H1 (cell line): ENCODE measurements at regions not wholly inside any gene's neighbourhood (a gene's known extent, or its start where the extent isn't known, plus 50 kb on each side); places are given as distances from the start of the nearest gene placed in this dataset.

Source experiments
- CTCF ChIA-PET: fragments of 300-600 bp; sonication (Branson Sonifier 250); formaldehyde crosslinking; loops from one replicate; lab custom pipeline; 2021; ENCODE audit not compliant: partially characterized antibody; lab: Charles Lee
- POLR2A ChIA-PET: fragments of 300-600 bp; sonication (Branson Sonifier 250); formaldehyde crosslinking; loops from one replicate; lab custom pipeline; 2021; ENCODE audit warnings: inconsistent platforms; ENCODE audit not compliant: partially characterized antibody; lab: Charles Lee
- DNase-seq, 2 experiments: peaks; one replicate each; pipeline versions ENCODE4 v3.0.0 to v3.0.0-alpha.2; 2010 to 2022; ENCODE audit warnings: low spot score in 2 of 2, low read depth in 1 of 2, mixed read lengths in 1 of 2
- FAIRE-seq: peaks from 2 replicates; lab custom pipeline; 2011; peaks lifted over from hg19 to GRCh38; lab: Jason Lieb, UNC
- H2AFZ ChIP-seq: 2 replicates; pipeline ENCODE4 v1.8.1; 2012; ENCODE audit warnings: low read length, inconsistent platforms
- H2AK5ac ChIP-seq: 2 replicates; pipeline ENCODE4 v1.6.1; 2013; ENCODE audit warnings: low read depth, low read length
- H2BK120ac ChIP-seq: replicated peaks from 2 replicates; pipeline ENCODE3; 2013; ENCODE audit warnings: low read depth, low read length, inconsistent platforms
- H2BK12ac ChIP-seq: 2 replicates; pipeline ENCODE4 v1.6.1; 2013; ENCODE audit warnings: low read depth, low read length
- H2BK15ac ChIP-seq: 2 replicates; pipeline ENCODE4 v1.6.1; 2013; ENCODE audit warnings: low read length
- H2BK20ac ChIP-seq: 2 replicates; pipeline ENCODE4 v1.6.1; 2013; ENCODE audit warnings: low read length
- H2BK5ac ChIP-seq: 2 replicates; pipeline ENCODE4 v1.6.1; 2013; ENCODE audit warnings: low read depth, low read length
- H3K14ac ChIP-seq: 2 replicates; pipeline ENCODE4 v1.6.1; 2013; ENCODE audit warnings: inconsistent platforms; ENCODE audit not compliant: insufficient read length
- H3K18ac ChIP-seq: 2 replicates; pipeline ENCODE4 v1.6.1; 2013; ENCODE audit warnings: low read length; ENCODE audit errors: extremely low read depth
- H3K23ac ChIP-seq: 2 replicates; pipeline ENCODE4 v1.6.1; 2013; ENCODE audit warnings: inconsistent platforms; ENCODE audit not compliant: insufficient read length
- H3K23me2 ChIP-seq: 2 replicates; pipeline ENCODE4 v1.6.1; 2013; ENCODE audit warnings: low read depth, low read length
- H3K27ac ChIP-seq: 2 replicates; pipeline ENCODE4 v1.6.1; 2011; ENCODE audit warnings: low read depth, low read length, inconsistent platforms
- H3K27me3 ChIP-seq, 4 experiments: replicated peaks in 1 of 4; 1 replicate in 1 of 4; 2 replicates in 3 of 4; pipeline versions ENCODE4 v1.6.1 to v1.8.1; 2011 to 2013; ENCODE audit warnings: low read length in 3 of 4, mild to moderate bottlenecking in 3 of 4, inconsistent platforms in 2 of 4, mixed read lengths in 2 of 4, moderate library complexity in 1 of 4; ENCODE audit not compliant: control insufficient read depth in 3 of 4, insufficient read depth in 3 of 4; ENCODE audit errors: extremely low read depth in 1 of 4
- H3K36me3 ChIP-seq, 4 experiments: 2 replicates each; pipeline versions ENCODE4 v1.6.1 to v1.8.1; 2011 to 2013; ENCODE audit warnings: mild to moderate bottlenecking in 4 of 4, low read length in 3 of 4, moderate library complexity in 2 of 4, control low read depth in 1 of 4, inconsistent platforms in 1 of 4; ENCODE audit not compliant: insufficient read depth in 4 of 4, control insufficient read depth in 2 of 4
- H3K4ac ChIP-seq: replicated peaks from 2 replicates; pipeline ENCODE3; 2013; ENCODE audit warnings: low read length, low read depth, mixed read lengths, inconsistent platforms; ENCODE audit not compliant: insufficient read length
- H3K4me1 ChIP-seq, 4 experiments: replicated peaks in 1 of 4; 1 replicate in 1 of 4; 2 replicates in 3 of 4; pipeline versions ENCODE4 v1.6.1 to v1.8.1; 2011 to 2013; ENCODE audit warnings: low read length in 3 of 4, inconsistent platforms in 2 of 4, mixed read lengths in 1 of 4; ENCODE audit not compliant: insufficient read depth in 4 of 4, control insufficient read depth in 3 of 4
- H3K4me2 ChIP-seq, 2 experiments: 2 replicates each; pipeline versions ENCODE4 v1.6.1 to v1.8.1; 2011 to 2013; ENCODE audit warnings: low read depth in 2 of 2, low read length in 2 of 2, control low read depth in 1 of 2, inconsistent platforms in 1 of 2, mild to moderate bottlenecking in 1 of 2; ENCODE audit not compliant: insufficient read depth in 1 of 2
- H3K4me3 ChIP-seq, 4 experiments: fragments of 200-600, 300-600 bp in 1 of 4; sonication (generic), shearing (Covaris generic), sonication (Bioruptor Twin) in 1 of 4; 2 replicates each; pipeline versions ENCODE4 v1.5.1 to v1.8.1; 2011 to 2016; ENCODE audit warnings: low read length in 4 of 4, low read depth in 3 of 4, control low read depth in 2 of 4, inconsistent platforms in 2 of 4, mild to moderate bottlenecking in 2 of 4, mixed read lengths in 1 of 4, moderate library complexity in 1 of 4; ENCODE audit not compliant: insufficient read depth in 2 of 4; ENCODE audit errors: extremely low read depth in 1 of 4
- H3K56ac ChIP-seq: replicated peaks from 2 replicates; pipeline ENCODE3; 2013; ENCODE audit warnings: low read depth, mild to moderate bottlenecking, mixed read lengths, low read length, inconsistent platforms; ENCODE audit not compliant: insufficient read length
- H3K79me1 ChIP-seq: 2 replicates; pipeline ENCODE4 v1.6.1; 2013; ENCODE audit warnings: low read depth, low read length, control low read depth
- H3K79me2 ChIP-seq, 2 experiments: 2 replicates each; pipeline versions ENCODE4 v1.6.1 to v1.8.1; 2012 to 2013; ENCODE audit warnings: low read length in 2 of 2, mild to moderate bottlenecking in 2 of 2, inconsistent platforms in 1 of 2; ENCODE audit not compliant: insufficient read depth in 2 of 2, control insufficient read depth in 1 of 2
- H3K9ac ChIP-seq, 4 experiments: replicated peaks in 1 of 4; 1 replicate in 1 of 4; 2 replicates in 3 of 4; pipeline versions ENCODE4 v1.6.1 to v1.8.1; 2011 to 2013; ENCODE audit warnings: low read depth in 3 of 4, low read length in 3 of 4, control low read depth in 2 of 4, mild to moderate bottlenecking in 2 of 4, moderate library complexity in 2 of 4, inconsistent platforms in 1 of 4; ENCODE audit errors: extremely low read depth in 1 of 4
- H3K9me3 ChIP-seq, 2 experiments: 2 replicates each; pipeline versions ENCODE4 v1.6.1 to v1.8.1; 2012 to 2013; ENCODE audit warnings: mild to moderate bottlenecking in 2 of 2, moderate library complexity in 2 of 2, control low read depth in 1 of 2, inconsistent platforms in 1 of 2, low read depth in 1 of 2, low read length in 1 of 2, mixed read lengths in 1 of 2; ENCODE audit not compliant: insufficient read depth in 2 of 2
- H4K20me1 ChIP-seq, 2 experiments: replicated peaks in 1 of 2; 2 replicates each; pipeline versions ENCODE3 to v1.8.1; 2011 to 2013; ENCODE audit warnings: inconsistent platforms in 2 of 2, low read length in 2 of 2, mild to moderate bottlenecking in 1 of 2; ENCODE audit not compliant: insufficient read depth in 2 of 2, control insufficient read depth in 1 of 2
- H4K5ac ChIP-seq: 2 replicates; pipeline ENCODE4 v1.6.1; 2013; ENCODE audit warnings: low read length, low read depth, mixed read lengths, inconsistent platforms; ENCODE audit not compliant: insufficient read length
- H4K8ac ChIP-seq: 2 replicates; pipeline ENCODE4 v1.8.0; 2013; ENCODE audit warnings: mild to moderate bottlenecking, moderate library complexity, low read length, inconsistent platforms; ENCODE audit not compliant: insufficient read depth; ENCODE audit errors: extremely low read depth
- H4K91ac ChIP-seq: replicated peaks from 2 replicates; pipeline ENCODE3; 2013; ENCODE audit warnings: low read length, mixed read lengths, inconsistent platforms; ENCODE audit not compliant: insufficient read length
- CBX5 ChIP-seq: fragments of 300-800, 300-1000 bp; sonication (generic); IDR thresholded peaks from 2 replicates; pipeline ENCODE4 v1.7.1; 2016; ENCODE audit warnings: antibody characterized with exemption, low read length, low read depth
- CEBPB ChIP-seq: IDR thresholded peaks from 2 replicates; pipeline ENCODE4 v1.6.1; 2012; ENCODE audit warnings: low read depth, low read length
- CHD2 ChIP-seq: IDR thresholded peaks from 2 replicates; pipeline ENCODE4 v1.6.1; 2012; ENCODE audit warnings: low read length, improper control_type of control experiment
- EZH2 ChIP-seq: fragments of 200-600 bp; sonication (generic); IDR thresholded peaks from 2 replicates; pipeline ENCODE4 v1.7.1; 2012; ENCODE audit warnings: low read depth, mild to moderate bottlenecking, moderate library complexity, low read length, inconsistent platforms; ENCODE audit not compliant: severe bottlenecking
- HDAC2 ChIP-seq, 2 experiments: fragments of 300-600 bp in 1 of 2; sonication (generic) in 1 of 2; IDR thresholded peaks; 2 replicates each; pipeline ENCODE4 v1.6.1; 2011 to 2012; ENCODE audit warnings: low read depth in 2 of 2, low read length in 2 of 2, mild to moderate bottlenecking in 2 of 2, moderate library complexity in 2 of 2, borderline replicate concordance in 1 of 2, inconsistent platforms in 1 of 2
- JUN ChIP-seq: IDR thresholded peaks from 2 replicates; pipeline ENCODE4 v1.6.1; 2011; ENCODE audit warnings: low read depth, mild to moderate bottlenecking, improper control_type of control experiment, low read length
- SP2 ChIP-seq: IDR thresholded peaks from 2 replicates; pipeline ENCODE4 v1.6.1; 2012; ENCODE audit warnings: mild to moderate bottlenecking, low read length, inconsistent platforms
- TAF1 ChIP-seq: IDR thresholded peaks from 2 replicates; pipeline ENCODE4 v1.6.1; 2011; ENCODE audit warnings: mild to moderate bottlenecking, low read depth, low read length
- WGBS, 2 experiments: shearing (Covaris generic) in 1 of 2; methylation state at CpG; one replicate each; pipeline versions ENCODE4 v1.1.6 to v1.1.7; 2013 to 2015; ENCODE audit warnings: low lambda C conversion rate in 2 of 2, mixed read lengths in 2 of 2, inconsistent platforms in 1 of 2, low coverage in 1 of 2, missing lambda C conversion rate in 1 of 2; ENCODE audit not compliant: insufficient replicate concordance in 2 of 2, insufficient coverage in 1 of 2, insufficient read length in 1 of 2; ENCODE audit errors: extremely low coverage in 1 of 2, missing lambda C conversion rate in 1 of 2; 5-methylcytosine and 5-hydroxymethylcytosine counted together

- no peak overlapping the region for H2BK20ac ChIP-seq
- H3K9me3 ChIP-seq = no peaks in the 10 kb centered on the region
- H4K20me1 ChIP-seq = no peaks in the 10 kb centered on the region
- no peak overlapping the region for H3K56ac ChIP-seq
- H3K27me3 ChIP-seq = no peaks in the 10 kb centered on the region
- H3K4ac ChIP-seq = no peak overlapping the region
- peak overlapping the region; percentile 19 for H4K5ac ChIP-seq
- no peak overlapping the region for H3K23ac ChIP-seq
- H3K27ac ChIP-seq = no peak overlapping the region
- FAIRE-seq (no peak), DNase-seq (no peak)
- H4K91ac ChIP-seq = peak overlapping the region; percentile 73
- H2BK5ac ChIP-seq = no peak overlapping the region
- H2AK5ac ChIP-seq = no peak overlapping the region
- no peaks in the 10 kb centered on the region; a peak in 1 of 8 replicates for H3K36me3 ChIP-seq
- no peak overlapping the region for H3K4me3 ChIP-seq
- POLR2A ChIA-PET = no interaction called here
- no peak for TF ChIP-seq CBX5
- no peak for TF ChIP-seq CHD2
- TF ChIP-seq SP2 = no peak
- no peak for TF ChIP-seq HDAC2 (IDR thresholded peaks at IDR 0.05; ENCODE audit: borderline replicate concordance in 1 of 2, low read depth in 2 of 2, low read length in 2 of 2)
- no peak for TF ChIP-seq EZH2
- no peak for TF ChIP-seq TAF1
- no peak for TF ChIP-seq JUN
- TF ChIP-seq CEBPB = no peak
- H2BK120ac ChIP-seq = peak overlapping the region; percentile 54
- H3K4me1 ChIP-seq = peaks cover 3 to 15% (median 10%) of the 10 kb centered on the region in 4 experiments
- CTCF ChIA-PET = interaction anchor here (1.4 to 2.8 kb wide), 3 partner anchors 10 to 60 kb away, joined by 4 to 11 read pairs (median 6); no protein-coding TSS in a partner anchor
- H3K18ac ChIP-seq = peak overlapping the region; percentile 51; the same call in 1 of the 2 replicates
- no peak overlapping the region for H2BK12ac ChIP-seq
- H4K8ac ChIP-seq = no peak overlapping the region
- H3K14ac ChIP-seq = no peak overlapping the region
- H3K23me2 ChIP-seq = no peaks in the 10 kb centered on the region; the same call in 1 of the 2 replicates
- no peaks in the 10 kb centered on the region for H3K79me1 ChIP-seq
- H2AFZ ChIP-seq = no peak overlapping the region
- H3K9ac ChIP-seq = no peak overlapping the region
- H3K4me2 ChIP-seq = no peak overlapping the region; a peak in 1 of 4 replicates
- H3K79me2 ChIP-seq = no peaks in the 10 kb centered on the region
- WGBS, 2 experiments = 79% methylated on average over 8 of the region's 8 CpGs; no CpG with 5 or more reads in 1 of the 2 experiments
- H2BK15ac ChIP-seq = no peak overlapping the region
Observed at GRCh38 chr6:1463751-1464426, 74.5 kb downstream of the FOXF2 start.
